A549 (cell line): ENCODE measurements at regions not wholly inside any gene's neighbourhood (a gene's known extent, or its start where the extent isn't known, plus 50 kb on each side); places are given as distances from the start of the nearest gene placed in this dataset.

Experiments used
- ATAC-seq, 2 experiments: fragments of 200-7000 bp in 1 of 2; fragments of >200 bp in 1 of 2; cut with Nextera tagmentation in 1 of 2; cut with Tn5 transposase in 1 of 2; 3 replicates each; pipeline versions ENCODE4 v1.8.0 to v1.9.1; 2018 to 2020; ENCODE audit warnings: mild to moderate bottlenecking in 1 of 2, moderate library complexity in 1 of 2
- CTCF ChIA-PET: fragments of 300-600 bp; sonication (Branson Sonifier 250); formaldehyde crosslinking; extraction: SDS; loops from one replicate; lab custom pipeline; 2021; ENCODE audit warnings: antibody characterized with exemption, inconsistent platforms; lab: Yijun Ruan, JAX
- POLR2A ChIA-PET: fragments of 350-600 bp; formaldehyde crosslinking; extraction: SDS; loops from one replicate; lab custom pipeline; 2021; ENCODE audit warnings: antibody characterized with exemption, inconsistent platforms; lab: Yijun Ruan, JAX
- DNase-seq, 2 experiments: peaks; one replicate each; pipeline versions ENCODE4 v3.0.0 to v3.0.0-alpha.2; 2011 to 2016; ENCODE audit warnings: low read depth in 1 of 2, low spot score in 1 of 2
- FAIRE-seq: peaks from 2 replicates; lab custom pipeline; 2011; peaks lifted over from hg19 to GRCh38; lab: Jason Lieb, UNC
- H3K27ac ChIP-seq, 2 experiments: fragments of >200 bp; sonication (Bioruptor Twin); formaldehyde crosslinking; 3 replicates each; pipeline ENCODE4 v1.5.1; 2016 to 2017
- H3K4me1 ChIP-seq: fragments of >200 bp; sonication (Bioruptor Twin); formaldehyde crosslinking; 3 replicates; pipeline ENCODE4 v1.6.1; 2016
- H3K4me2 ChIP-seq: fragments of >200 bp; sonication (Bioruptor Twin); formaldehyde crosslinking; 3 replicates; pipeline ENCODE4 v1.6.1; 2016
- H3K4me3 ChIP-seq: fragments of >200 bp; sonication (Bioruptor Twin); formaldehyde crosslinking; 3 replicates; pipeline ENCODE4 v1.5.1; 2016
- H3K9me3 ChIP-seq: fragments of >200 bp; sonication (Bioruptor Twin); formaldehyde crosslinking; 3 replicates; pipeline ENCODE4 v1.6.1; 2016
- ATOH8 ChIP-seq: fragments of 250-450 bp; sonication (Bioruptor Pico); IDR thresholded peaks from 2 replicates; pipeline ENCODE4 v1.5.0; 2020; ENCODE audit warnings: low read depth, mild to moderate bottlenecking, moderate library complexity
- BHLHE40 ChIP-seq: IDR thresholded peaks from 2 replicates; pipeline ENCODE4 v1.6.1; 2012; ENCODE audit warnings: low read depth, low read length, inconsistent platforms
- CEBPB ChIP-seq, 2 experiments: fragments of >200 bp in 1 of 2; sonication (Bioruptor Twin) in 1 of 2; formaldehyde crosslinking in 1 of 2; IDR thresholded peaks; 2 replicates each; pipeline ENCODE4 v1.6.1; 2012 to 2016
- CHD2 ChIP-seq: fragments of 150-350 bp; IDR thresholded peaks from 2 replicates; pipeline ENCODE4 v1.6.1; 2014; ENCODE audit warnings: low read length; ENCODE audit not compliant: partially characterized antibody
- E2F6 ChIP-seq: IDR thresholded peaks from 2 replicates; pipeline ENCODE4 v1.6.1; 2012; ENCODE audit warnings: low read depth, borderline replicate concordance
- EHF ChIP-seq: fragments of 250-450 bp; sonication (Bioruptor Pico); IDR thresholded peaks from 2 replicates; pipeline ENCODE4 v1.5.0; 2020; ENCODE audit warnings: mild to moderate bottlenecking
- EHMT2 ChIP-seq: fragments of 200-600 bp; sonication (generic); IDR thresholded peaks from 2 replicates; pipeline ENCODE4 v1.6.1; 2016; ENCODE audit warnings: antibody characterized with exemption, low read depth, mild to moderate bottlenecking, moderate library complexity
- ELK1 ChIP-seq: fragments of 150-350 bp; IDR thresholded peaks from 2 replicates; pipeline ENCODE4 v1.6.1; 2014; ENCODE audit warnings: low read depth, mild to moderate bottlenecking, low read length
- FOXS1 ChIP-seq: fragments of 250-450 bp; sonication (Bioruptor Pico); IDR thresholded peaks from 2 replicates; pipeline ENCODE4 v1.5.0; 2020; ENCODE audit warnings: mild to moderate bottlenecking, moderate library complexity
- HDAC2 ChIP-seq: fragments of 200-600 bp; sonication (generic); IDR thresholded peaks from 2 replicates; pipeline ENCODE4 v1.6.1; 2016
- HEYL ChIP-seq: fragments of 250-450 bp; sonication (Bioruptor Pico); IDR thresholded peaks from 2 replicates; pipeline ENCODE4 v1.8.0; 2021; ENCODE audit warnings: mild to moderate bottlenecking, moderate library complexity
- HOXA7 ChIP-seq: fragments of 250-450 bp; sonication (Bioruptor Pico); IDR thresholded peaks from 2 replicates; pipeline ENCODE4 v1.5.0; 2020; ENCODE audit warnings: mild to moderate bottlenecking, moderate library complexity
- HOXB13 ChIP-seq: fragments of 250-450 bp; sonication (Bioruptor Pico); IDR thresholded peaks from 2 replicates; pipeline ENCODE4 v1.5.0; 2020; ENCODE audit warnings: low read depth, mild to moderate bottlenecking, moderate library complexity
- HOXB5 ChIP-seq: fragments of 250-450 bp; sonication (Bioruptor Pico); IDR thresholded peaks from 2 replicates; pipeline ENCODE4 v1.5.0; 2020; ENCODE audit warnings: mild to moderate bottlenecking, moderate library complexity
- JUN ChIP-seq, 2 experiments: fragments of >200 bp; sonication (Bioruptor Twin); formaldehyde crosslinking; IDR thresholded peaks; 2 replicates in 1 of 2; 3 replicates in 1 of 2; pipeline ENCODE4 v1.6.1; 2016 to 2017
- KDM1A ChIP-seq: fragments of 200-600 bp; sonication (generic); IDR thresholded peaks from 2 replicates; pipeline ENCODE4 v1.6.1; 2016; ENCODE audit warnings: low read depth, mild to moderate bottlenecking
- MAFK ChIP-seq: fragments of 450-650 bp; IDR thresholded peaks from 2 replicates; pipeline ENCODE4 v1.6.1; 2014; ENCODE audit not compliant: partially characterized antibody
- MAX ChIP-seq: IDR thresholded peaks from 2 replicates; pipeline ENCODE4 v1.6.1; 2012
- MYC ChIP-seq: IDR thresholded peaks from 2 replicates; pipeline ENCODE4 v1.6.1; 2012; ENCODE audit warnings: mild to moderate bottlenecking, inconsistent platforms, low read length, improper control_type of control experiment, borderline replicate concordance
- NPAS2 ChIP-seq: fragments of 250-450 bp; sonication (Bioruptor Pico); IDR thresholded peaks from 2 replicates; pipeline ENCODE4 v1.8.0; 2022; ENCODE audit warnings: mild to moderate bottlenecking, moderate library complexity, borderline replicate concordance
- POLR2AphosphoS2 ChIP-seq: conservative IDR thresholded peaks from 2 replicates; pipeline ENCODE4 v1.6.1; 2012; ENCODE audit warnings: low read length, improper control_type of control experiment, inconsistent platforms
- RARB ChIP-seq: fragments of 250-450 bp; sonication (Bioruptor Pico); IDR thresholded peaks from 2 replicates; pipeline ENCODE4 v1.8.0; 2021; ENCODE audit warnings: mild to moderate bottlenecking, moderate library complexity
- RFX5 ChIP-seq: fragments of 450-650 bp; IDR thresholded peaks from 2 replicates; pipeline ENCODE4 v1.7.1; 2014; ENCODE audit warnings: antibody characterized with exemption, mild to moderate bottlenecking, moderate library complexity
- SMC3 ChIP-seq: fragments of >200 bp; sonication (Bioruptor Twin); formaldehyde crosslinking; IDR thresholded peaks from 3 replicates; pipeline ENCODE4 v1.6.1; 2018; ENCODE audit warnings: inconsistent platforms
- SREBF2 ChIP-seq: fragments of 450-650 bp; IDR thresholded peaks from 2 replicates; pipeline ENCODE4 v1.6.1; 2014; ENCODE audit warnings: mild to moderate bottlenecking, moderate library complexity
- TFCP2L1 ChIP-seq: fragments of 250-450 bp; sonication (Bioruptor Pico); IDR thresholded peaks from 2 replicates; pipeline ENCODE4 v1.5.0; 2021; ENCODE audit warnings: mild to moderate bottlenecking
- TP53 ChIP-seq: fragments of 250-450 bp; sonication (Bioruptor Pico); IDR thresholded peaks from 2 replicates; pipeline ENCODE4 v1.5.0; 2021; ENCODE audit warnings: mild to moderate bottlenecking, moderate library complexity
- ZC3H11A ChIP-seq: fragments of 450-650 bp; IDR thresholded peaks from 2 replicates; pipeline ENCODE4 v1.6.1; 2014; ENCODE audit warnings: antibody characterized with exemption, mild to moderate bottlenecking
- ZNF302 ChIP-seq: fragments of 250-450 bp; sonication (Bioruptor Pico); IDR thresholded peaks from 2 replicates; pipeline ENCODE4 v1.9.0; 2021; ENCODE audit warnings: inconsistent platforms, mild to moderate bottlenecking, moderate library complexity
- ZSCAN20 ChIP-seq: fragments of 250-450 bp; sonication (Bioruptor Pico); IDR thresholded peaks from 2 replicates; pipeline ENCODE4 v1.8.0; 2022; ENCODE audit warnings: mild to moderate bottlenecking, moderate library complexity
- WGBS: methylation state at CpG from one replicate; pipeline ENCODE4 v1.1.6; 2017; ENCODE audit errors: missing lambda C conversion rate; 5-methylcytosine and 5-hydroxymethylcytosine counted together

- Histone ChIP-seq H3K9me3 (peaks cover 22% of the 10 kb centered on the region), H3K4me1 (no peaks in the 10 kb centered on the region), H3K4me2 (no peak overlapping the region), H3K27ac (no peak overlapping the region), H3K4me3 (no peak overlapping the region)
- TF ChIP-seq HEYL (CRISPR knock-in tag) (no peak), ZSCAN20 (CRISPR knock-in tag) (no peak), TFCP2L1 (CRISPR knock-in tag) (no peak), HDAC2 (no peak), CHD2 (no peak), SMC3 (no peak), SREBF2 (no peak), MAFK (no peak), RFX5 (no peak), EHMT2 (no peak), EHF (CRISPR knock-in tag) (no peak), ZNF302 (CRISPR knock-in tag) (no peak), KDM1A (no peak), ATOH8 (CRISPR knock-in tag) (no peak), HOXB5 (no peak), MYC (no peak), BHLHE40 (no peak), HOXB13 (CRISPR knock-in tag) (no peak)
- WGBS, result 5% methylated on average over 1 of the region's 1 CpG
- POLR2A ChIA-PET, result no interaction called here
- FAIRE-seq, result no peak
- CTCF ChIA-PET, result no interaction called here
- ATAC-seq, result no peak
- DNase-seq, result no peak
Measured at GRCh38 chr9:126240835-126241234, 85.8 kb upstream of the MVB12B start.

- WGBS, result 46% methylated on average over 3 of the region's 3 CpGs
- Histone ChIP-seq H3K4me2 (no peak overlapping the region), H3K27ac (no peak overlapping the region), H3K9me3 (peaks cover 15% of the 10 kb centered on the region), H3K4me1 (no peaks in the 10 kb centered on the region), H3K4me3 (no peak overlapping the region)
- ChIA-PET POLR2A (no interaction called here), CTCF (interaction anchor here (0.7 to 0.9 kb wide), 2 partner anchors 53 to 242 kb away, joined by 3 read pairs; no protein-coding TSS in a partner anchor)
- DNase-seq (peak in 1 of 2 experiments; percentile 13), FAIRE-seq (no peak), ATAC-seq (peak in 1 of 2 experiments; percentile 64; a peak in 3 of 6 replicates)
- TF ChIP-seq ATOH8 (CRISPR knock-in tag) (no peak), MYC (no peak), HOXA7 (CRISPR knock-in tag) (no peak), CEBPB (IDR thresholded peaks at IDR 0.05) (no peak), ELK1 (no peak), POLR2AphosphoS2 (no peak), ZC3H11A (no peak), E2F6 (no peak), TFCP2L1 (CRISPR knock-in tag) (no peak), TP53 (CRISPR knock-in tag) (no peak), FOXS1 (no peak), RARB (CRISPR knock-in tag) (no peak), HEYL (CRISPR knock-in tag) (no peak), MAX (no peak), NPAS2 (no peak), JUN (IDR thresholded peaks at IDR 0.05) (no peak)
Measured at GRCh38 chr9:126248680-126249079, 77.9 kb upstream of the MVB12B start.
